T-helper 1 cell treated with Interleukin-12 subunit alpha and Interleukin-12 subunit beta and Interleukin-4 antibody, amounts not matched to agents 30 μg/mL and 1 μg/mL, for 36 hours (primary cell): ENCODE measurements at regions not wholly inside any gene's neighbourhood (a gene's known extent, or its start where the extent isn't known, plus 50 kb on each side); places are given as distances from the start of the nearest gene placed in this dataset.

Experiments
- H3K27ac Mint-ChIP-seq: one replicate; pipeline ENCODE4 v1.8.0; 2021; ENCODE audit warnings: mild to moderate bottlenecking, mixed read lengths
- H3K27me3 Mint-ChIP-seq: one replicate; pipeline ENCODE4 v1.8.0; 2021; ENCODE audit warnings: low read depth, mixed read lengths
- H3K36me3 Mint-ChIP-seq: one replicate; pipeline ENCODE4 v1.8.0; 2021; ENCODE audit warnings: low read depth, mixed read lengths
- H3K4me1 Mint-ChIP-seq: one replicate; pipeline ENCODE4 v1.8.0; 2021; ENCODE audit warnings: low read depth, mixed read lengths
- H3K4me3 Mint-ChIP-seq: one replicate; pipeline ENCODE4 v1.8.0; 2021; ENCODE audit warnings: mild to moderate bottlenecking, moderate library complexity, mixed read lengths
- H3K9me3 Mint-ChIP-seq: one replicate; pipeline ENCODE4 v1.8.0; 2021; ENCODE audit warnings: mixed read lengths

DNA sequence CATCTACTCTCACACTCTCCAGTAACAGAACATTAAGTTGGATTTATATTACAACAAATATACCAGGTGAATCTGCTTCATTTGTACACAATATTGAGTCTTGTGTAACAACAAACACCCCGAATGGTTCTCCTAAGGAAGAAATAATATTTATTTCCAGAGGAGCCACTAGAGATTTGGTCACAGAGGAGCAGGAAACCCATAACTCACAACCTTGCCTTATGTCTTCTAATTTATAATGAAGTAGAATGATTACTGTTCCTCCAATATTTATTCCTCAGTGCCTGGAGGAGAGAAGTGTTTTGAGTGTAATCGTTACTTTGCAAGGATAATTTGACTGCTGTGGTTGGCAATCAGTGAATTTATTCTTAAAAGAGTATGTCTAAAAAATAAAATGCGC is 1243.7 kb upstream of the PCDH20 start:
- Mint-ChIP-seq H3K9me3 (peaks cover 3% of the 10 kb centered on the region), H3K36me3 (no peaks in the 10 kb centered on the region), H3K4me3 (no peak overlapping the region), H3K27ac (no peak overlapping the region), H3K27me3 (no peaks in the 10 kb centered on the region), H3K4me1 (no peaks in the 10 kb centered on the region)

DNA sequence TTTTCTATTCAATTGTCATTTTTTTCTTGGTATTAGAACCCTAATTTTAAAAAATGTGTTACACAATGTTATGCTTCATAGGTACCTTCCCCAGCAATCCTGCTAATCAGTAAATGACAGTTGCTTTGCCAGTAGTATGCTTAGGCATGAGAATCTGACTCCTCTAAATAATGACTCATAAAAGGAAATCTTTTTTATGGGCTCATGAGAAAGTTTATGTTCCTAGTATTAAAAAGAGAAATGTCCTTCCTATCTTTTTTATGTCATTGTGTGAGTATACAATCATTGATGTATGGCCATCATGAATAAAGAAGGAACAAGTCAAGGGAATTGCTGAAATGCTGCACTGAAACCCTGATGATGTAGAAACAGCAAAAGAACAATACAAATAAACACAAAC is 1237.7 kb upstream of the PCDH20 start:
- H3K27me3 Mint-ChIP-seq, result no peaks in the 10 kb centered on the region

DNA sequence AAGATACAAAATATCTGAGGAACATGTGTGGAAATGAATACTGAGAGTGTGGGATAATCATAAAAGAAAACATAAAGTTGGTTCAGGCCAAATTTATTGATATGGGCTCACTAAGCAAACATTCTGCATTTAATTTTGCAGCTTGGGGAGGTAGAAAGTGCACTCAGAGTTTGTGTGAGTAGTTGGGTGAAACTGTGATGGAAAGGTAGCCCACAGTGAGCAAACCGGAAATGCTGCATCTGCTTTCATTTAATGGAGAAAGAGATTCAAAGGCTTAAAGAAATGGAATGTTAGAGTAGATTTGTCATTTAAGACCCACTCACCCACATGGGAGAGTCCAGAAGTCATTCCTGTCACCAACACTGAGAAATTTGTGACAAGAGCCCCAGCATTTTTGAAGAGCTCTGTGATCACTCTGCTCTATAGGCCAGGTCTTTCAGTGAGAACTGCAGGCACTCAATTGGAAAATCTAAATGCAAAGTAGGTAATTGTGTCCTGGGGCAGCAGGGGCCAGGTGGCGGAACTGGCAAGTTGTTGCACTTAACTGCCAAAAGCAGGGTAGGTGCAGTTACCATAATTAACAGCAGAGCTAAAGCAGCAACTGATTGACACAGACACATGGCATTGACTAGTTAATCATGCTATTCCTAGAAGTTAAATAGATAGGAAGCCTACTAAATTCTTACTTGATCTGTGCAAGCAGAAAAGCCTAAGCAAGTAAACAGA is 1228.3 kb upstream of the PCDH20 start:
- no peaks in the 10 kb centered on the region for H3K4me1 Mint-ChIP-seq
- no peak overlapping the region for H3K27ac Mint-ChIP-seq
- H3K4me3 Mint-ChIP-seq, result no peak overlapping the region
- H3K36me3 Mint-ChIP-seq, result no peaks in the 10 kb centered on the region
- H3K27me3 Mint-ChIP-seq, result no peaks in the 10 kb centered on the region
- H3K9me3 Mint-ChIP-seq, result peaks cover 16% of the 10 kb centered on the region

More for the DNA sequence above, 1237.7 kb upstream of the PCDH20 start:
- Mint-ChIP-seq H3K9me3 (peaks cover 7% of the 10 kb centered on the region), H3K36me3 (no peaks in the 10 kb centered on the region), H3K4me1 (no peaks in the 10 kb centered on the region), H3K27ac (no peak overlapping the region), H3K4me3 (no peak overlapping the region)

DNA sequence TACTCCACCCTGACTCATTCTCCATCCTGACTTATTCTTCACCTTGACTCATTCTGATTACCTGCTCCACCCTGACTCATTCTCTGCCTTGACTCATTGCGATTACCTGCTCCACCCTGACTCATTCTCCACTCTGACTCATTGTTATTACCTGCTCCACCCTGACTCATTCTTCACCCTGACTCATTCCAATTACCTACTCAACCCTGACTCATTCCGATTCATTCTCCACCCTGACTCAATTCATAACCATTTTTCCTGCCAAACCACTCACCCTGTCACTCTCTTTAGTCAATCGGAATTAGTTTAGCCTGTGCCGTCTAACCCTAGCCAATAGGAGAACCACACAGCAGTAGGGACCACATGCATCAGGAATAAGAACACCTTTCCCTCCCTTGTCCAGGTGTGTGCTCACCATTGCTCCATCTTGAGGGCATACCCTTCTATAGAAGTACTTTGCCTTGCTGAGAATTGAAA is 1227.4 kb upstream of the PCDH20 start:
- no peak overlapping the region for H3K27ac Mint-ChIP-seq
- H3K4me3 Mint-ChIP-seq, result no peak overlapping the region
- no peaks in the 10 kb centered on the region for H3K4me1 Mint-ChIP-seq
- H3K27me3 Mint-ChIP-seq, result no peaks in the 10 kb centered on the region
- H3K9me3 Mint-ChIP-seq, result peaks cover 16% of the 10 kb centered on the region
- no peaks in the 10 kb centered on the region for H3K36me3 Mint-ChIP-seq

DNA sequence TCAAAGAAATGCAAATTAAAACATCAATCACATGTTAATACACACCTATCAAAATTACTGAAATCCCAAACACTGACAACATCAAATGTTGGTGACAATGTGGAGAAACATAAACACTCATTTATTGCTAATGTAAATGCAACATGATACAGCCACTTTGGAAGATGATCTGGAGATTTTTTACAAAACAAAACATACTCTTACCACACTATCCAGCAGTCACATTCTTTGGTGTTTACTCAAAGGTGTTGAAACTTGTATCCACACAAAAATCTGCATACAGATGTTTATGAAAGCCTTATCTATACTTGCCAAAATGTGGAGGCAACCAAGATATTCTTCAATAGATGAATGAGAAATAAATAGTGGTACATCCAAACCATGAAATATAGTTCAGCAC is 1219.5 kb upstream of the PCDH20 start:
- Mint-ChIP-seq H3K4me3 (no peak overlapping the region), H3K27me3 (no peaks in the 10 kb centered on the region), H3K4me1 (no peaks in the 10 kb centered on the region), H3K36me3 (no peaks in the 10 kb centered on the region), H3K27ac (no peak overlapping the region), H3K9me3 (no peaks in the 10 kb centered on the region)

DNA sequence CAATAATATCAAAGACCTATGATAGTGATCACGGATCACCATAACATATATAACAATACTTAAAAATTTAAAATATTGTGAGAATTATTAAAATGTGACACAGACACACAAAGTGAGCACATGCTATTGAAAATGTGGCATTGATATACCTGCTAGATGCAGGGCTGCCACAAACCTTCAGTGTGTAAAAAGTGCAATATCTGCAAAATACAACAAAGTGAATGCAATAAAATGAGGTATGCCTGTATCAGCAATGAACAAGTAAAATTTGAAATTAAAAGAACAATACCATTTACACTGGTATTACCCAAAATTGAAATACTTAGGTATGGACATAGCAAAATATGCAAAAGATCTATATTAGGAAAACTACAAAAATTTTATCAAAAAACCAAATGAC is 1217.8 kb upstream of the PCDH20 start:
- H3K27ac Mint-ChIP-seq, result no peak overlapping the region
- no peaks in the 10 kb centered on the region for H3K4me1 Mint-ChIP-seq
- no peak overlapping the region for H3K4me3 Mint-ChIP-seq
- no peaks in the 10 kb centered on the region for H3K36me3 Mint-ChIP-seq
- H3K9me3 Mint-ChIP-seq, result no peaks in the 10 kb centered on the region
- H3K27me3 Mint-ChIP-seq, result no peaks in the 10 kb centered on the region

DNA sequence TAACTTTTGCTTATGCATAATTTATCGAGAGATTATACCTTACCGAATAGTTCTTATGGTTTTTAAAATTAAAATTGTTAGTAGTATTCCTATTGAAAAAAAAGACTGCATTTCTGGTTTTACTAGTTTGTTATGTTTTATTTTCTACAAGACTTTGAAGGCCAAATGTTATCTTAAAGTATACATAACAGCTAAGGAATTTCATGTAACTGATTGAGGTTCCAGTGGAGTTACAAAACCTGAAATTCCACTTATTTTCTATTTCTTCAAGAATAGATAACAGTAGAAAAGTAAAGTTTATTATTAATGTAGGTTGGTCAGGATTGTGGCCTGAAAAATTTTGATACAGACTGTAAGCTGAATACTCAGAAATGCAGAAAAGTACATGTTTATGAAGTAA is 1216.0 kb upstream of the PCDH20 start:
- Mint-ChIP-seq H3K27me3 (no peaks in the 10 kb centered on the region), H3K36me3 (no peaks in the 10 kb centered on the region), H3K4me3 (no peak overlapping the region)

DNA sequence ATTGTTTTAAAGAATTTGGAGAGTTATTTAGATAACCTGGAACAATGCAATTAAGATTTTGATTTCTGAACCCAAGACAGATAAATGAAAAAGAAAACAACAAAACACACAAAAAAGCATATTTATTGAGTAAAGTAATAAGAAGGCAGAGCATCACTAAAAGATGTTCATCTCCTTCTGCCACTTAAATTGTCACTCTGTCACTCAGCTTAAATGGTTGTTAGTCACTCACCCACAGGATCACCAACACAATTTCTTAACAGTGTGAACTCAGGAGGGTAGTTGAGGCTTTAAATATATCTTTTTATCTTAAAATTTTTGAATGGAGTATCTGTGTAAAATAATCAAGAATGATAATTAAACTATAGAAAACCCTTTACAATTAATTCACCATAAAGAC is 1215.5 kb upstream of the PCDH20 start:
- H3K4me3 Mint-ChIP-seq, result no peak overlapping the region
- H3K9me3 Mint-ChIP-seq, result no peaks in the 10 kb centered on the region
- no peaks in the 10 kb centered on the region for H3K36me3 Mint-ChIP-seq
- no peaks in the 10 kb centered on the region for H3K27me3 Mint-ChIP-seq
- no peak overlapping the region for H3K27ac Mint-ChIP-seq
- H3K4me1 Mint-ChIP-seq, result no peaks in the 10 kb centered on the region

More for the DNA sequence above, 1216.0 kb upstream of the PCDH20 start:
- no peaks in the 10 kb centered on the region for H3K4me1 Mint-ChIP-seq
- H3K9me3 Mint-ChIP-seq, result no peaks in the 10 kb centered on the region
- H3K27ac Mint-ChIP-seq, result no peak overlapping the region

DNA sequence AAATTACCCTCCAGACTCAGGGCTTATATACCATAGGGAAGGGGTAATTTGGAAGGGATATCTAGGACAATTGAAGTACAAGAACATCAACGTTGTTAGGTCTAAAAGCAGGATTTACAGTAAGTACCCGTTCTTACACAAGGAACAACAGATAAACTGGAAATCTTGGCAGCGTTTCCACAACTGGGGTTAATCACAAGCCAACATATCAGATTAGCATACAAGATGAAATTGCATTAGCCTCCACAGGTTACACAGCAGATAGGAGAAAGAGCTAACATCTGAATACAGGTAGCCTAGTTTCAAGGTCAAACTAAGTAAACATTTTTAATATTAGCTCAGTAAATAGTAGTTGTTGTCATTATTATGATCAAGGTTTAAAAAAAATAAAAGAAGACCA is 1214.0 kb upstream of the PCDH20 start:
- H3K9me3 Mint-ChIP-seq, result no peaks in the 10 kb centered on the region
- no peaks in the 10 kb centered on the region for H3K27me3 Mint-ChIP-seq
- H3K4me3 Mint-ChIP-seq, result no peak overlapping the region
- H3K4me1 Mint-ChIP-seq, result no peaks in the 10 kb centered on the region
- no peaks in the 10 kb centered on the region for H3K36me3 Mint-ChIP-seq
- H3K27ac Mint-ChIP-seq, result no peak overlapping the region

DNA sequence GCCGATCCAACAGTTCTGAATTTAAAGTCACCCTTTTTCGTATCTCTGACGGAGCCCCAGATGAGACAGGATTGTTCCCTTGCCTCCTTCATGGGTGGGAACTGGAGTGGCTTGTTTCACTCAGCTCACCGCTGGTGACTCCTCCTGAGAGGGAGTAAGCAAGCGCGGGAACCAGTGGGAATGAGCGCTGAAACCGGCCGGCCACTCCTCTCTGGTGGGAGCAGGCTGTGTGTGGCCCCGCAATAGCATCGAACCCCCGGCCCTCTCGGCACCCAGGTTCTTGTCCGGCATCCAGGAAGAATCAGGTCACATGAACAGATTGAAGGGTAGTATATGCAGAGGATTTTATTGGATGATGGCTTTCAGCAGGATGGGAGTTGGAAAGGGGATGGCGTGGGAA is 1211.6 kb upstream of the PCDH20 start:
- Mint-ChIP-seq H3K27ac (no peak overlapping the region), H3K4me3 (no peak overlapping the region), H3K9me3 (peaks cover 6% of the 10 kb centered on the region), H3K27me3 (no peaks in the 10 kb centered on the region), H3K36me3 (no peaks in the 10 kb centered on the region), H3K4me1 (no peaks in the 10 kb centered on the region)

DNA sequence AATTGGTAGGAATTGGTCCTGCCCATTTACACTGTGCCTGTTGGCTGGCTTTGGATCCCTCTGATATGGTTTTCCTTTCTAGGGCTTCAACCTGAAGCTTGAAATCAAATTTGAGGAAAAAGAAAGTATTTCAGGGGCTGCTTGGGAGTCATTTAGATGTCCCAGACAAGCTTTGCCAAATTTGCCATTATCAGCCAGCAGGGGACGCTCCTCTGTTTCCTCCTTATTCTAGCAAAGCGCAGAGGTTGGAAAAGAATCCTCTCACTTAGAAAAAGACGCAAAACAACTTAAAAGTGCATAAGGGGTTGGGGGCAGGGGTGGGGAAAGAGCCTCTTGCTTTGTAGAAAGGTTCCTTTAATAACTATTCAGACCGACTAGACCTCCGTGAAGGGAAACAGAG is 1211.1 kb upstream of the PCDH20 start:
- H3K9me3 Mint-ChIP-seq, result peaks cover 6% of the 10 kb centered on the region
- no peaks in the 10 kb centered on the region for H3K27me3 Mint-ChIP-seq
- no peaks in the 10 kb centered on the region for H3K4me1 Mint-ChIP-seq
- H3K36me3 Mint-ChIP-seq, result no peaks in the 10 kb centered on the region
- H3K27ac Mint-ChIP-seq, result no peak overlapping the region
- no peak overlapping the region for H3K4me3 Mint-ChIP-seq

DNA sequence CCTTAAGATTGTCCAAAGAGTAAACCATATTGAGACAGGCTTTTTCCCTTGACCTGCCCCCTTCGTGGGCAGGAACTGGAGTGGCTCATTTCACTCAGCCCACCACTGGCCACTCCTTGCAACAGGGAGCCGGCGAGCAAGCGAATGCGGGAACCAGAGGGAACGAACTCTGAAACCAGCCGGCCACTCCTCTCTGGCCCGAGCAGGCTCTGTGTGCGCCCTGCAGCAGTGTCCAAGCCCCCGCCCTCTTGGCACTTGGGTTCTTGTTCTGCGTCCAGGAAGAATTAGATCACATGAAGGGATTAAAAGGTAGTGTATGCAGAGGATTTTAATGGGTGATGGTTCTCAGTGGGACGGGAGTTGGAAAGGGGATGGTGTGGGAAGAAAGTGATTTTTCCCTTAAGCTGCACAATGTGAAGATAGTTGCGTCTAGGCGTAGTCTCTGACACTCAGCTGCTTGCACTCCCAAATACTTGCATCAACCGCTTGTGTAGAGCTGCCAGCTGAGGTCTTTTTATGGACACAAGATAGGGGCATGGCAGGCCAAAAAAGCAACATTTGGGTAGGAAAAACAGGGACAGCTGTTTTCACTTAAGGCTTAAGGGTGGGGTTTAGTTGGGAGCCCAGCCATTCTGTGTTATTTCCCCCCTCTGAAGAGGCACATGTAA is 1209.7 kb upstream of the PCDH20 start:
- Mint-ChIP-seq H3K27ac (no peak overlapping the region), H3K4me3 (no peak overlapping the region), H3K36me3 (no peaks in the 10 kb centered on the region), H3K9me3 (peaks cover 6% of the 10 kb centered on the region), H3K27me3 (no peaks in the 10 kb centered on the region), H3K4me1 (no peaks in the 10 kb centered on the region)

DNA sequence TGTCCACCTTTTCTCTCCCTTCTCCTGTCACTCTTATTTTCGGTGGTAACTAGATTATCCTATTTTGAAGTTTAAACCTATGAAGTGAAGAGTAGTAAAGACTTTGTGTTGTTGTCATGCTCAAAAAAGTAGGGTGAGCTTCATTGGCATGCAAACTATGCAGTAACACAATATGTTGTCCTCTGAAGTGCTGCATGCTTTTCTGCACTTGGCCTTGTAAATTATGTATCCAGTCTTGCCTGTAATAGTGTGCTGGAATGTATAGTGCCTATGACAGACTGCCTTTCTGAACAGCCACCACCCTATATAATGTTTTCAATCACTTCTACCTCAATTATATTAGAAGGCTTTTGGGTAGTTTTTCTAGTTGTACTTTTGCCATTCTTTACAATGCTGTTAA is 1198.2 kb upstream of the PCDH20 start:
- Mint-ChIP-seq H3K27ac (no peak overlapping the region), H3K9me3 (peaks cover 11% of the 10 kb centered on the region), H3K4me1 (no peaks in the 10 kb centered on the region), H3K36me3 (no peaks in the 10 kb centered on the region), H3K27me3 (no peaks in the 10 kb centered on the region), H3K4me3 (no peak overlapping the region)

DNA sequence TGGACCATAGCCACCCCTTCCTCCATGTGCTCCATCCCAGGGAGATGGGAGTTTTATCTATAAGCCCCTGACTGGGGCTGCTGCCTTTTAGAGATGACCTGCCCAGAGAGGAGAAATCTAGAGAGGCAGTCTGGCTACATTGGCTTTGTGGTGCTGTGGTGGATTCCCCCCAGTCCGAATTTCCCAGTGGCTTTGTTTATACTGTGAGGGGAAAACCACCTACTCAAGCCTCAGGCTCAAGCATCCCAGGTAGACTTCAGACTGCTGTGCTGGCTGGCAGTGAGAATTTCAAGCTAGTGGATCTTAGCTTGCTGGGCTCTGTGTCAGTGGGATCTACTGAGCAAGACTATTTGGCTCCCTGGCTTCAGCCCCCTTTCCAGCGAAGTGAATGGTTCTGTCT is 1195.7 kb upstream of the PCDH20 start:
- peaks cover 19% of the 10 kb centered on the region for H3K9me3 Mint-ChIP-seq
- H3K27me3 Mint-ChIP-seq, result no peaks in the 10 kb centered on the region

DNA sequence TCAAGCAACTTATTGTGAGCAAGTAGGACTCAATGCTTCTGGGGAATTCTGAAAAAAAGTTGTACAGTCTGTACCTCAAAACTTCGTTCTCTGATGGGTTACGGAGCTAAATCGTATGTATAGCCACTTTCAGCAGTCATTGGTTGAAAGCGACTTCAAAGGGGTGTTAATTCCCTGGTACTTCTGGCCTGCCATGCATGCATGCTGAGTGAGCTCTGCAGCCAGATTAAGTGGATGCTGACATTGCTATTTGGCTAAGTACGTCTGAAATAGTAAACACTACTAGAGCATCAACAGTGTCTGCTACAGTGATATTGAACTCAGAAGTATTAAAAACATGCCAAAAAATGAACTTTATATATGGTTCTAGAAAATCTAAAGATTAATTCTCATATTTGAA is 1183.1 kb upstream of the PCDH20 start:
- Mint-ChIP-seq H3K9me3 (peaks cover 17% of the 10 kb centered on the region), H3K27me3 (no peaks in the 10 kb centered on the region), H3K27ac (no peak overlapping the region), H3K36me3 (no peaks in the 10 kb centered on the region), H3K4me1 (no peaks in the 10 kb centered on the region), H3K4me3 (no peak overlapping the region)

More for the DNA sequence above, 1195.7 kb upstream of the PCDH20 start:
- Mint-ChIP-seq H3K27ac (no peak overlapping the region), H3K36me3 (no peaks in the 10 kb centered on the region), H3K4me3 (no peak overlapping the region), H3K4me1 (no peaks in the 10 kb centered on the region)
